ENCODE measurements at regions not wholly inside any gene's neighbourhood (a gene's known extent, or its start where the extent isn't known, plus 50 kb on each side); places are given as distances from the start of the nearest gene placed in this dataset.
"Not testable (repeated sequence)": the region's sequence is repeated elsewhere in the genome, so short reads cannot be mapped to it uniquely, and the experiment has no call there.

DNA sequence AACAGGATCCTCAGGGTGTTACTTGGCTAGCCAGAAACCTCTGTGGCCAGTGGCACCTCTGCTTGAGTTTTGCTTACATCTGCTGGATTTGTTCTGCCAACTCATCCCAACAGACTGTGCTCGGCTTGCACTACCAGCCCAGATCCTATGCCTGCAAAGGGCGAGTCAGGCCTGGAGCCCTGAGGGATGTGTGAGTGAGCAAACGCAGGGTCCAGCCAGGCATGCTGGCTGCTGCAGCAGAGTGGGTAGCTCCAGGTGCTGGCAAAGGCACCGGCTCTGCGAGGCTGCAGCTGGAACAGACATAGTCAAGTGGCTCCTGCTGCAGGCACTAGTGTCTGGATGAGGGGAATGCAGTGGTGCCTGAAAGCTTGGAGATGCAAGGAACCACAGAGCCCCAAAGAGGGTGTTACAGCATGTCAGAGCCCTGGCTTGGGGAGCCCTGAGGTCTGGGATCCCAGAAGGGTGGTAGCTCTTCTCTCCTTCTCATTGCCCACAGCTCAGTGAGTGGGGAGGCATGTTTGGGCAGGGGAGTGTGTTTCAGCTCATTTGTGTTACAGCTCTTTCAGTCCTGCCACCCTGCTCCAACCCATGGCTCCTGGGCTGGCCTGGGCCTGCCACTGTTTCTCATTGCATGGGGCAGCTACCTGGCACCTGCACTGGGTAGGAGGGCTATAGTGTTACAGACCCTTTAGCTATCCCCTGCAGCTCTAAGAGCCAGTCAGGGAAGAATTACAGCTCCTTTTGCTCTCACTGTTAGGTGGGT, 332.6 kb downstream of the TAF11L14 start:
- Histone ChIP-seq H3K4me3 (no peak overlapping the region), H3K27ac (no peak overlapping the region), H3K27me3 (no peaks in the 10 kb centered on the region), H3K9me3 (no peaks in the 10 kb centered on the region), H3K36me3 (no peaks in the 10 kb centered on the region), H3K4me1 (no peaks in the 10 kb centered on the region)
- ATAC-seq, result no peak
- TF ChIP-seq POLR2A (IDR thresholded peaks at IDR 0.05), result no peak
- TF ChIP-seq, protein P1, sequence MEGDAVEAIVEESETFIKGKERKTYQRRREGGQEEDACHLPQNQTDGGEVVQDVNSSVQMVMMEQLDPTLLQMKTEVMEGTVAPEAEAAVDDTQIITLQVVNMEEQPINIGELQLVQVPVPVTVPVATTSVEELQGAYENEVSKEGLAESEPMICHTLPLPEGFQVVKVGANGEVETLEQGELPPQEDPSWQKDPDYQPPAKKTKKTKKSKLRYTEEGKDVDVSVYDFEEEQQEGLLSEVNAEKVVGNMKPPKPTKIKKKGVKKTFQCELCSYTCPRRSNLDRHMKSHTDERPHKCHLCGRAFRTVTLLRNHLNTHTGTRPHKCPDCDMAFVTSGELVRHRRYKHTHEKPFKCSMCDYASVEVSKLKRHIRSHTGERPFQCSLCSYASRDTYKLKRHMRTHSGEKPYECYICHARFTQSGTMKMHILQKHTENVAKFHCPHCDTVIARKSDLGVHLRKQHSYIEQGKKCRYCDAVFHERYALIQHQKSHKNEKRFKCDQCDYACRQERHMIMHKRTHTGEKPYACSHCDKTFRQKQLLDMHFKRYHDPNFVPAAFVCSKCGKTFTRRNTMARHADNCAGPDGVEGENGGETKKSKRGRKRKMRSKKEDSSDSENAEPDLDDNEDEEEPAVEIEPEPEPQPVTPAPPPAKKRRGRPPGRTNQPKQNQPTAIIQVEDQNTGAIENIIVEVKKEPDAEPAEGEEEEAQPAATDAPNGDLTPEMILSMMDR (IDR thresholded peaks at IDR 0.05 in 4 of 5, conservative IDR thresholded peaks at IDR 0.05 in 1 of 5), result no peak
- intact Hi-C loops (cut with DNase I; ENCODE audit: low total_unique reads), result no loop called here
- DNase-seq, result no peak
- in situ Hi-C loops (cut with MboI; ENCODE audit: low sequenced_read_pairs in 4 of 4), result no loop called here

DNA sequence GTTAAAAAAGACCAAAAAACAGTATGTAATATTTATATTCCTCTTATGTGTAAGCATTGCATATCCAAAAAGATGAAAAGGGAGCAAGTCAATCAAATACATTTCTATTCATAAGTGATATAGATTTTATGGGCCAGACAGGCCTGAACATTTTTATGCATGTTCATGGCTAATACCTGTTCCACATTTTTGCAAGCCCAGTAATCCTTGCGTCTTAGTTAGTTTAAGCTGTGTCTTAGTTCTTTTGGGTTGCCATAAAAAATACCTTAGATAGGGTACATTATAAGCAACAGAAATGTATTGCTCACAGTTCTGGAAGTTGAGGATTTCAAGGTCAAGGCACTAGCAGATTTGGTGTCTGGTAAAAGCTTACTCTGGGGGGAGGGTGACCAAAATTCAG, 342.1 kb downstream of the TAF11L14 start:
- Histone ChIP-seq H3K9me3 (no peaks in the 10 kb centered on the region), H3K27ac (no peak overlapping the region), H3K36me3 (no peaks in the 10 kb centered on the region), H3K27me3 (no peaks in the 10 kb centered on the region), H3K4me1 (no peaks in the 10 kb centered on the region), H3K4me3 (no peak overlapping the region)
- no peak for TF ChIP-seq POLR2A (IDR thresholded peaks at IDR 0.05)
- TF ChIP-seq, protein P1 (IDR thresholded peaks at IDR 0.05 in 4 of 5, conservative IDR thresholded peaks at IDR 0.05 in 1 of 5), result no peak
- ATAC-seq, result no peak
- intact Hi-C loops (cut with DNase I; ENCODE audit: low total_unique reads), result no loop called here
- in situ Hi-C loops (cut with MboI; ENCODE audit: low sequenced_read_pairs in 4 of 4), result no loop called here
- no peak for DNase-seq

DNA sequence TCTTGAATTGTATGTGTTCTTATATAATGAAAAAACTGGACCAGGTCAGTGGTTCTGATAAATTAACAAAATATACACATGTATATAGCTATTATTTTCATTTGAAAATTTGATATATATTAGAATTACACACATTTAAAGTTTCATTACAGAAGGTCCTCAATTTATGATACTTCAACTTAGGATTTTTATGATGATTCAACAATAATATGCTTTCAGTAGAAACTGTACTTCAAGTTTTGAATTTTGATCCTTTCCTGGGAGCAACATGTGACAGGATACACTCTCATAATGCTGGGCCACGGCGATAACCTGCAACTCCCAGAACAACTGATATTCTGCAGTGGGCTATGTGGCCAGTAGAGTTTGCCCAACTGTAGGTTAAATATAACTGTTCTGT, 344.7 kb downstream of the TAF11L14 start:
- intact Hi-C loops (cut with DNase I; ENCODE audit: low total_unique reads), result no loop called here
- H3K36me3 ChIP-seq, result no peaks in the 10 kb centered on the region
- no peaks in the 10 kb centered on the region for H3K27me3 ChIP-seq
- TF ChIP-seq, protein P1 (IDR thresholded peaks at IDR 0.05 in 4 of 5, conservative IDR thresholded peaks at IDR 0.05 in 1 of 5), result no peak
- TF ChIP-seq POLR2A (IDR thresholded peaks at IDR 0.05), result no peak
- in situ Hi-C loops (cut with MboI; ENCODE audit: low sequenced_read_pairs in 4 of 4), result no loop called here
- no peak for DNase-seq
- no peak for ATAC-seq
- H3K4me3 ChIP-seq, result no peak overlapping the region
- H3K4me1 ChIP-seq, result no peaks in the 10 kb centered on the region
- no peaks in the 10 kb centered on the region for H3K9me3 ChIP-seq
- H3K27ac ChIP-seq, result no peak overlapping the region

DNA sequence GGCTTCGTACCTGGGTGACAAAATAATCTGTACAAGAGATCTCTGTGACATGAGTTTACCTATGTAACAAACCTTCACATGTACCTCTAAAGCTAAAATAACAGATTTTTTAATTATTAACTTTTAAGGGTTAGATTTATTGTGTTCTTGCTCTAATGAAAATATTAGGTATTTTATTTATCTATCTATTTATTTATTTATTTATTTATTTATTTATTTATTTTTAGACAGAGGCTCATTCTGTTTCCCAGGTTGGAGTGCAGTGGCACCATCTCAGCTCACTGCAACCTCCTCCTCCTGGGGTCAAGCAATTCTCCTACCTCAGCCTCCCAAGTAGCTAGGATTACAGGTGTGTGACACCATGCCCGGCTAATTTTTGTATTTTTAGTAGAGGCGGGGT, 348.4 kb downstream of the TAF11L14 start:
- H3K36me3 ChIP-seq; H3K27ac ChIP-seq; H3K9me3 ChIP-seq; H3K4me1 ChIP-seq; intact Hi-C loops (cut with DNase I; ENCODE audit: low total_unique reads); H3K4me3 ChIP-seq; DNase-seq; ATAC-seq; H3K27me3 ChIP-seq; in situ Hi-C loops (cut with MboI; ENCODE audit: low sequenced_read_pairs in 4 of 4): not testable (repeated sequence)

DNA sequence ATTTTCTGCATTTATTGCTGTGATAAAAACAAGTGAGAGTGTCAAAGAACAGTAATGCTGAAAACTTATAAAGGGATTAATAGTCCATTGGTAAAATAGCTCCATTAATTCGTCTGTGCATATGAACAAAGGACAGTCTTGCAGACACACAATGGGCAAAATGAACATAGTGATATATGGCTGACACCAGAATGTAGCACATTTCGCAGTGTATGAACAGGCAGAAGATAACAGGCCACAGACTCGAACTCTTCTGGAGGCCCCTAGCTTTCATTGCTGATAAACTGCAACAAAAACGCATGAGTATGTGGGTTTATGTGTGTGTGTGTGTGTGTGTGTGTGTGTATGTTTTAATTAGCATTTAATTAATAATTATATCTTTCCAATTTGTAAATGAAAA, 354.8 kb downstream of the TAF11L14 start:
- Histone ChIP-seq H3K36me3 (no peaks in the 10 kb centered on the region), H3K27ac (no peak overlapping the region), H3K4me1 (no peaks in the 10 kb centered on the region), H3K4me3 (no peak overlapping the region), H3K9me3 (no peaks in the 10 kb centered on the region), H3K27me3 (no peaks in the 10 kb centered on the region)
- DNase-seq (no peak), ATAC-seq (no peak)
- intact Hi-C loops (cut with DNase I; ENCODE audit: low total_unique reads), result no loop called here
- TF ChIP-seq POLR2A (IDR thresholded peaks at IDR 0.05), result no peak
- TF ChIP-seq, protein P1 (IDR thresholded peaks at IDR 0.05 in 4 of 5, conservative IDR thresholded peaks at IDR 0.05 in 1 of 5), result no peak
- in situ Hi-C loops (cut with MboI; ENCODE audit: low sequenced_read_pairs in 4 of 4), result no loop called here
